K562 (cell line): ENCODE measurements at regions not wholly inside any gene's neighbourhood (a gene's known extent, or its start where the extent isn't known, plus 50 kb on each side); places are given as distances from the start of the nearest gene placed in this dataset.

Source experiments
- ATAC-seq: fragments of 200-7000 bp; cut with Tn5 transposase; 3 replicates; pipeline ENCODE4 v1.9.1; 2020; ENCODE audit warnings: moderate library complexity
- BruUV-seq: library from RNA; stranded (reverse); fragments of 400-500 nt; replicated peaks from 2 replicates; lab custom pipeline; 2021; lab: Mats Ljungman, UMichigan
- CTCF ChIA-PET: fragments of 300-600 bp; formaldehyde crosslinking; extraction: SDS; loops from one replicate; lab custom pipeline; 2021; ENCODE audit warnings: low intra/inter-chr PET ratio; lab: Yijun Ruan, JAX
- POLR2A ChIA-PET: fragments of 300-600, 350-650 bp; sonication (Branson Sonifier 250); formaldehyde crosslinking; extraction: SDS; loops from one replicate; lab custom pipeline; 2021; ENCODE audit warnings: antibody characterized with exemption, inconsistent platforms; lab: Yijun Ruan, JAX
- DNase-seq, 4 experiments: peaks; one replicate each; pipeline versions ENCODE4 v3.0.0 to v3.0.0-alpha.2; 2011 to 2018; ENCODE audit warnings: low spot score in 3 of 4, mixed read lengths in 3 of 4; ENCODE audit errors: extremely low read depth in 1 of 4
- FAIRE-seq: peaks from 2 replicates; lab custom pipeline; 2011; peaks lifted over from hg19 to GRCh38; lab: Jason Lieb, UNC
- H2AFZ ChIP-seq: 2 replicates; pipeline ENCODE4 v1.6.0; 2011; ENCODE audit warnings: low read depth, low read length, control low read depth, inconsistent platforms
- H3K27ac ChIP-seq: fragments of 200-600 bp; 3 replicates; pipeline ENCODE4 v1.8.0; 2011; ENCODE audit warnings: low read depth, mild to moderate bottlenecking, control low read depth, inconsistent platforms, low read length, moderate library complexity, mixed read lengths; ENCODE audit errors: extremely low read depth
- H3K27me3 ChIP-seq, 2 experiments: fragments of 300-600 bp in 1 of 2; 2 replicates in 1 of 2; 3 replicates in 1 of 2; pipeline versions ENCODE4 v1.6.0 to v1.8.0; 2011; ENCODE audit warnings: inconsistent platforms in 2 of 2, low read length in 2 of 2, mild to moderate bottlenecking in 1 of 2, mixed read lengths in 1 of 2, moderate library complexity in 1 of 2; ENCODE audit not compliant: control insufficient read depth in 2 of 2, insufficient read depth in 2 of 2
- H3K36me3 ChIP-seq: fragments of 300-600 bp; 3 replicates; pipeline ENCODE4 v1.8.0; 2011; ENCODE audit warnings: mild to moderate bottlenecking, low read length, inconsistent platforms; ENCODE audit not compliant: control insufficient read depth, insufficient read depth
- H3K4me1 ChIP-seq, 2 experiments: fragments of 200-600 bp in 1 of 2; replicated peaks in 1 of 2; 2 replicates in 1 of 2; 3 replicates in 1 of 2; pipeline versions ENCODE4 v1.5.1 to v1.8.0; 2011; ENCODE audit warnings: inconsistent platforms in 2 of 2, low read length in 2 of 2, mild to moderate bottlenecking in 1 of 2, mixed read lengths in 1 of 2, moderate library complexity in 1 of 2; ENCODE audit not compliant: control insufficient read depth in 2 of 2, insufficient read depth in 2 of 2
- H3K4me2 ChIP-seq: 2 replicates; pipeline ENCODE4 v1.6.1; 2011; ENCODE audit warnings: low read length, control low read depth, inconsistent platforms, mixed read lengths; ENCODE audit not compliant: insufficient read depth
- H3K4me3 ChIP-seq: fragments of 200-600 bp; sonication (generic), shearing (Covaris generic); 2 replicates; pipeline ENCODE4 v1.5.1; 2016; ENCODE audit warnings: control low read depth, inconsistent platforms
- H3K79me2 ChIP-seq: fragments of 200-600 bp; 3 replicates; pipeline ENCODE4 v1.8.0; 2011; ENCODE audit warnings: low read length, inconsistent platforms; ENCODE audit not compliant: control insufficient read depth, insufficient read depth
- H3K9ac ChIP-seq, 2 experiments: 2 replicates each; pipeline versions ENCODE4 v1.6.0 to v1.6.1; 2011; ENCODE audit warnings: low read depth in 2 of 2, low read length in 2 of 2, control low read depth in 1 of 2, inconsistent platforms in 1 of 2, mild to moderate bottlenecking in 1 of 2, mixed read lengths in 1 of 2; ENCODE audit not compliant: insufficient read depth in 1 of 2
- H3K9me1 ChIP-seq: one replicate; pipeline ENCODE4 v1.6.0; 2011; ENCODE audit warnings: inconsistent platforms, mild to moderate bottlenecking, low read length, moderate library complexity; ENCODE audit not compliant: control insufficient read depth, insufficient read depth
- H3K9me3 ChIP-seq: replicated peaks from 2 replicates; pipeline ENCODE4 v1.5.1; 2011; ENCODE audit warnings: low read depth, low read length, inconsistent platforms; ENCODE audit not compliant: control insufficient read depth, insufficient read depth
- H4K20me1 ChIP-seq: replicated peaks from 2 replicates; pipeline ENCODE4 v1.6.1; 2011; ENCODE audit warnings: low read length, inconsistent platforms, mixed read lengths; ENCODE audit not compliant: control insufficient read depth, insufficient read depth
- BCL6 ChIP-seq: fragments of 250-450 bp; sonication (Bioruptor Pico); IDR thresholded peaks from 2 replicates; pipeline ENCODE4 v1.4.0; 2020
- COPS2 ChIP-seq: fragments of 450-650 bp; conservative IDR thresholded peaks from 2 replicates; pipeline ENCODE4 v1.6.1; 2016; ENCODE audit warnings: mild to moderate bottlenecking, moderate library complexity
- NR4A1 ChIP-seq, 2 experiments: fragments of 250-450 bp in 1 of 2; fragments of 450-650 bp in 1 of 2; sonication (Bioruptor Pico) in 1 of 2; IDR thresholded peaks; 2 replicates each; pipeline versions ENCODE4 v1.4.0 to v1.6.1; 2016 to 2020; ENCODE audit warnings: mild to moderate bottlenecking in 2 of 2, missing compliant biosample characterization in 1 of 2, missing genetic modification characterization in 1 of 2, moderate library complexity in 1 of 2
- SIX5 ChIP-seq, 2 experiments: IDR thresholded peaks; 2 replicates each; pipeline ENCODE4 v1.6.1; 2011; ENCODE audit warnings: low read length in 2 of 2, borderline replicate concordance in 1 of 2, low read depth in 1 of 2, mild to moderate bottlenecking in 1 of 2, moderate library complexity in 1 of 2; ENCODE audit not compliant: insufficient read depth in 1 of 2
- SMARCA4 ChIP-seq: fragments of 450-650 bp; IDR thresholded peaks from 2 replicates; pipeline ENCODE4 v1.6.1; 2016
- TAF1 ChIP-seq: IDR thresholded peaks from 2 replicates; pipeline ENCODE4 v1.6.1; 2011; ENCODE audit warnings: mild to moderate bottlenecking, low read length, moderate library complexity; ENCODE audit not compliant: insufficient read depth, control insufficient read depth, severe bottlenecking; ENCODE audit errors: extremely low read depth
- ZFP36 ChIP-seq: fragments of 150-350 bp; IDR thresholded peaks from 2 replicates; pipeline ENCODE4 v1.6.1; 2018; ENCODE audit warnings: low read length, low read depth; ENCODE audit not compliant: partially characterized antibody
- ZNF431 ChIP-seq: sonication (generic); formaldehyde crosslinking; IDR thresholded peaks from 2 replicates; pipeline ENCODE4 v1.8.0; 2022; ENCODE audit warnings: mild to moderate bottlenecking, missing genetic modification reagents
- WGBS: fragments of 100-300 bp; shearing (Covaris generic); methylation state at CpG from one replicate; pipeline ENCODE4 v1.1.6; 2016; ENCODE audit warnings: low coverage, mixed read lengths; ENCODE audit not compliant: insufficient coverage; ENCODE audit errors: missing lambda C conversion rate; 5-methylcytosine and 5-hydroxymethylcytosine counted together
- in situ Hi-C: fragments of 300-500 bp; cut with MboI; formaldehyde crosslinking; loops from 4 replicates; pipeline ENCODE4 v1.15.0; 2018; ENCODE audit warnings: inconsistent platforms, mixed read lengths
- intact Hi-C: fragments of 100-400 bp; cut with micrococcal nuclease; formaldehyde crosslinking; loops from 2 replicates; pipeline ENCODE4 v1.14.2; 2022
- TF ChIP-seq, protein P1 (sequence below): sonication (generic); formaldehyde crosslinking; IDR thresholded peaks from 2 replicates; pipeline ENCODE4 v1.8.0; 2022; ENCODE audit warnings: missing genetic modification reagents, mild to moderate bottlenecking, moderate library complexity, borderline replicate concordance

DNA sequence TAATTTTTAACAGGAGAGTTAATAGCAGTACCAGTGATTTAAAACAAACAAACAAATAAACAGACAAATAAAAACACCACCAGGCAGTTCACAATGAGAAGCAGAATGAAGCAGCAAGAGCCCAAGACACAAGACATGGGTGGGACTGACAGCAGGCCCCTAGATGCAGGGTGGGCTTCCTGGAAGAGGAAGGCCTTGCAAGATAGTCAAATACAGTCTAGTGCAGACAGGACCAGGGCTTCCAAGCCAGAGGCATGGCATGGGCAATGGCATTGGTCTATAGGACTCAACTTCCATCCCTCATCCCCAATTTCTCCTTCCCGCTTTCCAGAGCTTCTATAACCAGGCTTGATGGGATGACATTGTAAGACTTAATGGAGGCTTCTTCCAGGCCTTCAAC is 645.1 kb downstream of the UQCRFS1 start:
- no peak for TF ChIP-seq COPS2
- no peak for TF ChIP-seq ZNF431 (CRISPR knock-in tag)
- TF ChIP-seq NR4A1 (CRISPR knock-in tag; IDR thresholded peaks at IDR 0.05) = no peak
- no peak for TF ChIP-seq NR4A1 (tag; IDR thresholded peaks at IDR 0.05)
- peak; percentile 60 for TF ChIP-seq ZFP36
- TF ChIP-seq BCL6 = no peak
- TF ChIP-seq, protein P1, sequence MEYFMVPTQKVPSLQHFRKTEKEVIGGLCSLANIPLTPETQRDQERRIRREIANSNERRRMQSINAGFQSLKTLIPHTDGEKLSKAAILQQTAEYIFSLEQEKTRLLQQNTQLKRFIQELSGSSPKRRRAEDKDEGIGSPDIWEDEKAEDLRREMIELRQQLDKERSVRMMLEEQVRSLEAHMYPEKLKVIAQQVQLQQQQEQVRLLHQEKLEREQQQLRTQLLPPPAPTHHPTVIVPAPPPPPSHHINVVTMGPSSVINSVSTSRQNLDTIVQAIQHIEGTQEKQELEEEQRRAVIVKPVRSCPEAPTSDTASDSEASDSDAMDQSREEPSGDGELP (CRISPR knock-in tag) = no peak
- TF ChIP-seq SIX5 (IDR thresholded peaks at IDR 0.05; ENCODE audit: borderline replicate concordance in 1 of 2, insufficient read depth in 1 of 2, low read depth in 1 of 2, low read length in 2 of 2) = no peak
- TF ChIP-seq TAF1 = no peak
- no peak for TF ChIP-seq SMARCA4
- no peak for FAIRE-seq
- no peaks in the 10 kb centered on the region; the same call in 2 of the 3 replicates for H3K79me2 ChIP-seq
- no peak for ATAC-seq
- H3K9me3 ChIP-seq = no peaks in the 10 kb centered on the region
- ChIA-PET POLR2A (interaction anchor here (0.7 to 1.7 kb wide), 2 partner anchors 9 to 34 kb away, joined by 3 to 7 read pairs; no protein-coding TSS in a partner anchor), CTCF (no interaction called here)
- H3K4me2 ChIP-seq = no peak overlapping the region
- in situ Hi-C loops = no loop called here
- H3K9ac ChIP-seq = no peak overlapping the region
- H3K9me1 ChIP-seq = no peaks in the 10 kb centered on the region
- H4K20me1 ChIP-seq = no peaks in the 10 kb centered on the region
- no peak overlapping the region for H3K4me3 ChIP-seq
- no peak overlapping the region for H3K27ac ChIP-seq
- H2AFZ ChIP-seq = no peak overlapping the region
- no peak for DNase-seq
- intact Hi-C loops = no loop called here
- H3K4me1 ChIP-seq = peaks cover 5 to 22% of the 10 kb centered on the region in 2 experiments; a peak in 4 of 5 replicates
- H3K36me3 ChIP-seq = no peaks in the 10 kb centered on the region
- BruUV-seq = no TSS peak
- WGBS = 62% methylated on average over 1 of the region's 1 CpG
- H3K27me3 ChIP-seq = no peaks in the 10 kb centered on the region
